Loucy (cell line): ENCODE measurements at regions not wholly inside any gene's neighbourhood (a gene's known extent, or its start where the extent isn't known, plus 50 kb on each side); places are given as distances from the start of the nearest gene placed in this dataset.

Experiments used
- H2AFZ ChIP-seq: fragments of 200-600 bp; sonication (generic); 2 replicates; pipeline ENCODE4 v1.6.0; 2016; ENCODE audit warnings: antibody characterized with exemption, mild to moderate bottlenecking, low read length, moderate library complexity
- H3F3A ChIP-seq: fragments of 200-600 bp; 2 replicates; pipeline ENCODE4 v1.6.0; 2016; ENCODE audit warnings: antibody characterized with exemption, low read depth, mild to moderate bottlenecking
- H3K27me3 ChIP-seq: fragments of 200-600 bp; sonication (generic); 2 replicates; pipeline ENCODE4 v1.6.1; 2014; ENCODE audit warnings: low read length, mild to moderate bottlenecking; ENCODE audit not compliant: insufficient read depth, poor library complexity, severe bottlenecking
- H3K36me3 ChIP-seq: fragments of 200-600 bp; sonication (generic); 2 replicates; pipeline ENCODE4 v1.6.1; 2016; ENCODE audit warnings: low read length; ENCODE audit not compliant: insufficient read depth
- H3K4me1 ChIP-seq: fragments of 200-600 bp; sonication (generic); 2 replicates; pipeline ENCODE4 v1.5.1; 2014; ENCODE audit warnings: low read length, mild to moderate bottlenecking; ENCODE audit not compliant: insufficient read depth, poor library complexity, severe bottlenecking
- H3K4me2 ChIP-seq: fragments of 200-600 bp; sonication (generic); 2 replicates; pipeline ENCODE4 v1.6.0; 2014; ENCODE audit warnings: antibody characterized with exemption, low read length, low read depth, mild to moderate bottlenecking; ENCODE audit not compliant: poor library complexity, severe bottlenecking
- H3K4me3 ChIP-seq: fragments of 200-600 bp; sonication (generic); 2 replicates; pipeline ENCODE4 v1.5.1; 2014; ENCODE audit warnings: low read length, mild to moderate bottlenecking, mixed read lengths; ENCODE audit not compliant: poor library complexity, severe bottlenecking
- H3K79me2 ChIP-seq: fragments of 200-600 bp; sonication (generic); 2 replicates; pipeline ENCODE4 v1.6.1; 2014; ENCODE audit warnings: low read length; ENCODE audit not compliant: insufficient read depth
- H3K9ac ChIP-seq: fragments of 200-600 bp; sonication (generic); 2 replicates; pipeline ENCODE4 v1.6.0; 2014; ENCODE audit warnings: mild to moderate bottlenecking, low read depth, low read length, moderate library complexity; ENCODE audit not compliant: poor library complexity, severe bottlenecking
- H3K9me2 ChIP-seq: fragments of 200-600 bp; sonication (generic); replicated peaks from 2 replicates; pipeline ENCODE4 v1.6.1; 2016; ENCODE audit warnings: low read depth, low read length, mixed read lengths
- H3K9me3 ChIP-seq: fragments of 200-600 bp; sonication (generic); 2 replicates; pipeline ENCODE4 v1.6.1; 2014; ENCODE audit warnings: mild to moderate bottlenecking, antibody characterized with exemption, low read length, low read depth; ENCODE audit not compliant: insufficient read depth
- H4K20me1 ChIP-seq: fragments of 200-600 bp; sonication (generic); 2 replicates; pipeline ENCODE4 v1.6.0; 2014; ENCODE audit warnings: antibody characterized with exemption, low read length, mild to moderate bottlenecking; ENCODE audit not compliant: insufficient read depth, poor library complexity, severe bottlenecking
- EZH2phosphoT487 ChIP-seq: fragments of 200-600 bp; IDR thresholded peaks from 2 replicates; pipeline ENCODE4 v1.6.1; 2018; ENCODE audit warnings: antibody characterized with exemption, mild to moderate bottlenecking, moderate library complexity, borderline replicate concordance
- TF ChIP-seq, protein P1 (sequence below): fragments of 200-600 bp; sonication (generic); conservative IDR thresholded peaks from 2 replicates; pipeline ENCODE4 v1.5.1; 2014; ENCODE audit warnings: mild to moderate bottlenecking, antibody characterized with exemption, low read length

DNA sequence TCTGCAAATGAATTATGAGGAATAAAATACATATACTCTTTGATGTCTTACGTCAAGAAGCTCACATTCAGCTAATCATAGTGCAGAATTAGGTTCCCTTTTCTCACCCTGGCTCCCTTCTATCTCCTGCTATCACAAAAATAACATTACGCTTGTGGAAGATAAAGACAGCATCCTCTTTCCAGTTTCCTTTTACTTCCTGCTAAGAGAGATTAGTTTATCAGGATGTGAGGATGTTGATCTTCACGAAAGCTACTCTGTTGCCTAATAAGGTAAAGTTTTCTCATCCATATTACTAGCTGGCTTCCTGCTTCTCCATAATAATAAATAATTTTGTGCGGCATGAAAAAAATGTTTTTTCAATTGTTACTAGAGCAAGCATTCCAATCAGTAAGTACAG lies 217.7 kb upstream of the DCN start:
- H3F3A ChIP-seq = no peaks in the 10 kb centered on the region
- TF ChIP-seq EZH2phosphoT487 = no peak
- TF ChIP-seq, protein P1, sequence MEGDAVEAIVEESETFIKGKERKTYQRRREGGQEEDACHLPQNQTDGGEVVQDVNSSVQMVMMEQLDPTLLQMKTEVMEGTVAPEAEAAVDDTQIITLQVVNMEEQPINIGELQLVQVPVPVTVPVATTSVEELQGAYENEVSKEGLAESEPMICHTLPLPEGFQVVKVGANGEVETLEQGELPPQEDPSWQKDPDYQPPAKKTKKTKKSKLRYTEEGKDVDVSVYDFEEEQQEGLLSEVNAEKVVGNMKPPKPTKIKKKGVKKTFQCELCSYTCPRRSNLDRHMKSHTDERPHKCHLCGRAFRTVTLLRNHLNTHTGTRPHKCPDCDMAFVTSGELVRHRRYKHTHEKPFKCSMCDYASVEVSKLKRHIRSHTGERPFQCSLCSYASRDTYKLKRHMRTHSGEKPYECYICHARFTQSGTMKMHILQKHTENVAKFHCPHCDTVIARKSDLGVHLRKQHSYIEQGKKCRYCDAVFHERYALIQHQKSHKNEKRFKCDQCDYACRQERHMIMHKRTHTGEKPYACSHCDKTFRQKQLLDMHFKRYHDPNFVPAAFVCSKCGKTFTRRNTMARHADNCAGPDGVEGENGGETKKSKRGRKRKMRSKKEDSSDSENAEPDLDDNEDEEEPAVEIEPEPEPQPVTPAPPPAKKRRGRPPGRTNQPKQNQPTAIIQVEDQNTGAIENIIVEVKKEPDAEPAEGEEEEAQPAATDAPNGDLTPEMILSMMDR = no peak
- no peaks in the 10 kb centered on the region for H3K27me3 ChIP-seq
- H3K79me2 ChIP-seq = no peaks in the 10 kb centered on the region
- no peak overlapping the region for H3K4me2 ChIP-seq
- H3K9me2 ChIP-seq = no peaks in the 10 kb centered on the region
- H3K4me3 ChIP-seq = no peak overlapping the region
- no peaks in the 10 kb centered on the region for H3K9me3 ChIP-seq
- H3K9ac ChIP-seq = no peak overlapping the region
- H3K36me3 ChIP-seq = no peaks in the 10 kb centered on the region
- no peaks in the 10 kb centered on the region for H3K4me1 ChIP-seq
- no peaks in the 10 kb centered on the region for H4K20me1 ChIP-seq
- H2AFZ ChIP-seq = no peak overlapping the region

DNA sequence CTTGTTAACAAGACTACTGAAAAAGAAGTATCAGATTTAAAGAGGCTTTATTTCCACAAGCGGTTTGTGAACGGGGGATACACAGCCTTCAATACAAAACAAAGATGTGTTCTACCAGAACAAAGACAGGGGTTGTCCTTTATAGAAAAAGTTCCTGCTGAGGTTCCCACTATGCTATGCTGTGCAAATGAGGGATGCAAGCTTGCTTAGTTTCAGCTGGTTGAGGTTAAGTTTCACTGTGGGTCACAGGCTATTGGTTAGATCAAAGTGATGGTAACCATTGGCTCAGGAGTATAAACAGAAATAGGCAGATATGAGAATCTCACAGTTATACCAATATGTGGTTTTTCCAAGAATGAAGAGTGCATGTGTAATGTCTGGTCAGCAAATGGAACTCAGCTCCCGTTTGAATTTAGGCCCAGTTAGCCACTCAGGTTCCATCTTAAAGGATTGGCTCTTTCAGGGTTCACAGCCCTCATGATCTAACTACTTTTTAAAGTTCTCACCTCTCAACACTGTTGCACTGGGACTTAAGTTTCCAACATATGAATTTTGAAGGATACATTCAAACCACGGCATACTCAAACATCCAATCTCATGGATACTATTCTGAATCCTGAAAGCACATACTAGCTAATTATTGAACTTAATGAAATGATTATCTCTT lies 215.4 kb upstream of the DCN start:
- H3K36me3 ChIP-seq = no peaks in the 10 kb centered on the region
- H3K9ac ChIP-seq = no peak overlapping the region
- no peak overlapping the region for H3K4me3 ChIP-seq
- TF ChIP-seq, protein P1 = no peak
- no peak for TF ChIP-seq EZH2phosphoT487
- no peaks in the 10 kb centered on the region for H3K4me1 ChIP-seq
- H3K9me3 ChIP-seq = no peaks in the 10 kb centered on the region
- H3K79me2 ChIP-seq = no peaks in the 10 kb centered on the region
- no peaks in the 10 kb centered on the region for H4K20me1 ChIP-seq
- no peaks in the 10 kb centered on the region for H3F3A ChIP-seq
- no peak overlapping the region for H3K4me2 ChIP-seq
- no peaks in the 10 kb centered on the region for H3K27me3 ChIP-seq
- H3K9me2 ChIP-seq = no peaks in the 10 kb centered on the region
- no peak overlapping the region for H2AFZ ChIP-seq

DNA sequence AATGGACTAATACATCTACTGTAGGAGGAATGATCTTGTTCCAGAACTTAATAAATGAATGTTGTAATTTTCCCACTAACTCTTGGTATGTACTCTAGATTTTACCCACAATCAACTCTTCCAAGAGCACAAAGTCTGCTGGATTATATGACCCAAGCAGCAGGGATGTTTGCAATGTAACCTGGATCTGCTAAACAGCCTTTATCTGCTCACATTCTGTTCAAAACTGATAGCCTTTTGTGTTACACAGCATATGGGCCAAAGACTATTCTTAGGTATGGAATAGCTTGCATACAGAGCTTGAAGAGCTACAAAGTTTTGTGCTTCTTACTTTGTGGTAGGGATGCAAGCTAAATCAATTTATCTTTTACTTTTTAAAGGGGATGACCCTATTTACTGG lies 213.7 kb upstream of the DCN start:
- H3K4me1 ChIP-seq = no peaks in the 10 kb centered on the region
- no peaks in the 10 kb centered on the region for H3K9me3 ChIP-seq
- H3K36me3 ChIP-seq = no peaks in the 10 kb centered on the region
- no peak overlapping the region for H3K4me3 ChIP-seq
- no peak overlapping the region for H2AFZ ChIP-seq
- no peaks in the 10 kb centered on the region for H3K79me2 ChIP-seq
- H4K20me1 ChIP-seq = no peaks in the 10 kb centered on the region
- H3F3A ChIP-seq = no peaks in the 10 kb centered on the region
- TF ChIP-seq EZH2phosphoT487 = no peak
- TF ChIP-seq, protein P1 = no peak
- no peaks in the 10 kb centered on the region for H3K27me3 ChIP-seq
- H3K9ac ChIP-seq = no peak overlapping the region
- H3K9me2 ChIP-seq = no peaks in the 10 kb centered on the region
- H3K4me2 ChIP-seq = no peak overlapping the region
